GM19328 (cell line): ENCODE measurements at regions not wholly inside any gene's neighbourhood (a gene's known extent, or its start where the extent isn't known, plus 50 kb on each side); places are given as distances from the start of the nearest gene placed in this dataset.

Source experiments
- ATAC-seq: cut with Tn5 transposase; IDR thresholded peaks from one replicate; pipeline ENCODE4 v1.9.1; 2021; ENCODE audit warnings: mild to moderate bottlenecking, moderate library complexity; ENCODE audit not compliant: unreplicated experiment

DNA sequence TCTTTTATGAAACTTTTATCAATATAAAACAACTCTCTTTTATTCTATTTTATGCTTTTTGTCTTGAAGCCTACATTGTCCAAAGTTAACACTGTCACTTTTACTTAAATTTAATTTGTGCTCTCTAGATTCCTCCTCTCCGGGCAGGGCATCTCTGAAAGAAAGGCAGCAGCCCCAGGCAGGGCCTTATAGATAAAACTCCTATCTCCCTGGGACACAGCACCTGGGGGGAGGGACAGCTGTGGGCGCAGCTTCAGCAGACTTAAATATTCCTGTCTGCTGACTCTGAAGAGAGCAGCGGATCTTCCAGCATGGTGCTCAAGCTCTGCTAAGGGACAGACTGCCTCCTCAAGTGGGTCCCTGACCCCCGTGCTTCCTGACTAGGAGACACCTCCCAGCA, 447.7 kb upstream of the FANCL start:
- ATAC-seq, result no peak

DNA sequence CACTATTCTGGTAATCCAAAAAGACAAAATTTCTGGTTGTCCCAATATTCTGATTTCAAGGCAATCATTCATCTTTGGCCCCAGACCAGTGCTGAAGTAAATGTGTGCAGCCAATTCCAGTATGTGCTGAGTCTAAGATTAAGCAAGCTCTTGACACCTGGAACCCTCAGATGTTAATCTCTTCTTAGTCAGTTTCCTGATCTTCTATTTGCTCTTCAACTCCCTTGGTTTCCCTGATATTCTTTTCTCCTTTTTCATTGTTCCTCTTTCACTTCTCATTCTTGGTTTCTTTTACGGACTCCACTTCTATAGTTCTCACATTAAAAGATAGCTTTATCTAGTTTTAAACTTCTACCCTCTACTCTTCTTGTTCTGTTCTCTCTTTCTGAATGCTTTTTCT, 445.7 kb upstream of the FANCL start:
- ATAC-seq, result no peak

DNA sequence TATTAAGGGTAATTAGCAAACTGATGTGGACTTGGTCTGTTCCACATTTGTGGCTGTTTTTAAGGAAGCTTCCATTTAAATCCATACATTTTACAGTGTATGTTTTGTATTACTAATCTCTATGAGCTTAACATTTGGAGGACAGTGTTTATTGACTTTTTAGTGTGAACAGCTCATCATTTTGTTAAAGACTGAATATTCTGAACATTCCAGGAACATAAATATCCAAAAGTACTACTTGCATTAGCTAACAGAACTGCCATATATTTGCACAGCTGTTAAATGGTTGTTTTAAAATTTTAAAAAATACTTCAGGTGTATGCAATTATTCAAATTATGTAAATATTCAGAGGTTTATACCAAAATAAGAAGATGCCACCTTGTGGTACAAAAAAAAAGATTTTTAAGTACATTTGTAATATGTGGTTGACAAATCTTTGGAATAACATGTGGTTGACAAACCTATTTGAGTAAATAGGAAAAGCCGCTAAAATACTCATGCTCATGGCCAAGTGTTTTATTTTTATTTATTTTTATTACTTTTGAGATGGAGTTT, 439.7 kb upstream of the FANCL start:
- no peak for ATAC-seq

DNA sequence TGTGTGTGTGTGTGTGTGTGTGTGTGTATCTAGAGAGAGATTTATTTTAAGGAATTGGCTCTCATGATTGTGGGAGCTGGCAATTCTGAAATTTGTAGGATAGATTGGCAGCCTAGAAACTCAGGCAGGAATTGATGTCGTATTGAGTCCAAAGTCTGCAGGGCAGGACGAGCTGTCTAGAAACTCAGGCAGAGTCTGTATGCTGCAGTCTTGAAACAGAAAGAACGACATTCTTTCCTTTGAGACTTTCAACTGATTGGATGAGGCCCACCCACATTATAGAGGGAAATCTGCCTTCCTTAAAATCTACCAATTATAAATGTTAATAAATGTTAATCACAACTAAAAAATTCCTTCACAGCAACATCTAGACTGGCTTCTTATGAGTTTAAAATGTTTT, 436.6 kb upstream of the FANCL start:
- no peak for ATAC-seq

DNA sequence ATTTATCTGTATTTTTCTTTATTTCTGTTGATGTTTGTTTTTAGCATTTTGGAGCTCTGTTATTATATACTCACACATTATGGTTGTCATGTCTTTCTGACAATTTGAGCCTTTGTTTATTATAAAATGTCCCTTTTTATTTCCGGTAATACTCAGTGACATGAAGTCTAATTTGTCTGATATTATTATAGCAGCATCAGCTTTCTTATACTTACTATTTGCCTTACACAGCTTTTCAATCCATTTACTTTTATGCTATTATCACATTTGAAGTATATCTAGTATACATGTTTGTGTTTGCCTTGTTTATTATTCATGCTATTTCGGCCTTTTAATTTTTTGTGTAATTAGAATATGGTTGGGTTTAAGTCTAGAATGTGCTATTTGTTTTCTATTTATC, 430.6 kb upstream of the FANCL start:
- ATAC-seq, result no peak

DNA sequence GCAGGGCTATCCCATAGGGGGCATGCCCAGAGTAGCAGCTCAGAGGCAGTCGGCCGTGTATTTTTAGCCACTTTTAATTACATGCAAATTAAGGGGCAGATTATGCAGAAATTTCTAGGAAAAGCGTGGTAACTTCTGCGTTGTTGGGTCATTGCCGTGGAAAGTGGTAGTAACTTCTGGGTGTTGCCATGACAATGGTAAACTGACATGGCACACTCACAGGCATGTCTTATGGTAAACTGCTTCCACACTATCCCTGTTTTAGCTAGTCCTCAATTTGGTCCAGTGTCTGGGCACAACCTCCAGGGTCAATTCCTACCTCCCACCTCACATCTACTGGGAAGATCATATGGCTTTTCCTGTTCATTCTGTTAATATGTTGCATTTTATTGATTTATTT, 428.9 kb upstream of the FANCL start:
- ATAC-seq, result no peak

DNA sequence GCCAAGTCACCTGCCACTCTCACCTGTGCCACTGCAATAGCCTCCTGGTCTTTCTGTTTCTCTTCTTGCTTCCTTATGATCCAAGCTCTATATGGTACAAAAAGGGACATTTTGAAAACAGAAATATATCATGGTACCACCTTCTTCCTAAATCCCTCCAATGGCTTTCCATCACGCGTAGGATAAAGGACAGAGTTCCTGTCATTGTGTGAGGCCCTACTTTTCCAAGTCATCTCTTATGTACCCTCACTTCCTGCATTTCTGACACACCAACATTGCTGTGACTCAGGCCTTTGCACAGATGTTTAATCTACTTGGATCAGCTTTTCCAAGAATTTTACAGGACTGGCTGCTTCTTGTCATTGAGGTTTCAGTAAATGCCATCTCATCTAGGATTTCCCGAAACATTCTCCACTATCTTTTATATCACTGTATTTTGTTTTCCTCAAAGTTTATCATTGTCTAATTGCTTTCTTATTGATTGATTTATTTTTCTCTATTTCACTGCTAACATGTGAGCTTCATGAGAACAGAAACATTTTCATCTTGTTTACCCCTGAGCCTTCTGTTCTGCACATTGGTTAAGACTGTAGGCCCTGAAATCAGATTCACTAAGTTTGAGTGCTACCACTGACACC, 426.1 kb upstream of the FANCL start:
- no peak for ATAC-seq

DNA sequence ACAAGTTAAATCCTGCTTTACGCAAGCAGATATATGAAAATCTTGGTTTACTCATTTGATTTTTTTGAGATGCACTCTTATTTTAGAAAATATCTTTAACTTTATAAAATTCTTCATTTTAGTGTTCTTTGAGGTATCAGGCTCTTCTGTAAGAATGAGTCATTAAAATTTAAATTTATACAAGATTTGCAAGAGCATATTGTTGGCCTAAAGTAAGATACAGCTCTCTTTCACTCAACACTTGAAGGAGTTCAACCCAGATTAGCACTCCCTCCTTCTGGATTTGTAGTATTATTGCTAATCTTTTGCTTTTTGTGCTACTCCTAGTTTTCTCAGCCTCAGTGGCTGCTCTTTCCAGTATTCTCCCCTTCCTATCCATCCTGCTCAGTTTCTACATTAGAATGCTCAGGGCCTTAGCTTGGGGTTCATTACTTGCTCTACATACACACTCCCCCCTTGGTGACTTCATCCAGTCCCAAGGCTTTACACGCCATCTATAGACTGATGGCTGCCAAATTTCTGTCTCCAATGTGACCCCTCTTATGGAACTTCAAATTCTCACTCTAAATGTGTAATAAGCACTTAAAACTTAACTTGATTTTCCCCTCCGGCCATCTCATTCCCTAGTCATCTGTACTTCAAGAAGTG, 425.3 kb upstream of the FANCL start:
- ATAC-seq, result no peak

DNA sequence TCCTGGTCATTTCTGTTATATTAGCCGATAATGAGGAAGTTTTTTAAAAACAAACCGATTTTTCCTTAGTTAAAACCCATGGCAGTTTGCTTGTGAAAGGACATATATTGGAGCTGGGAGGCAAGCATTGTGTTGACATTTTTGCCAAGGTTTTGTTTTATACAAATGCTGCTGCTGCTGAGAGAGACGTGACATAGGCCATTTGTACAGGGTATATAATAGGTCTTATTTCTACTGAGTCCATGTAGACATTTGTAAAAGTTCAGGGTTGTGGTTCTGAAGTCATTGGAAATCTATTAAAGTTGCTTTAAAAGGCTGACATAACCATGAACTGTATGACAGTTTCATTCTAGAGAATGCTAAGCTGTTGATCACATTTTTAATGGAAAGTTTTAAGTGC, 424.0 kb upstream of the FANCL start:
- ATAC-seq, result no peak

DNA sequence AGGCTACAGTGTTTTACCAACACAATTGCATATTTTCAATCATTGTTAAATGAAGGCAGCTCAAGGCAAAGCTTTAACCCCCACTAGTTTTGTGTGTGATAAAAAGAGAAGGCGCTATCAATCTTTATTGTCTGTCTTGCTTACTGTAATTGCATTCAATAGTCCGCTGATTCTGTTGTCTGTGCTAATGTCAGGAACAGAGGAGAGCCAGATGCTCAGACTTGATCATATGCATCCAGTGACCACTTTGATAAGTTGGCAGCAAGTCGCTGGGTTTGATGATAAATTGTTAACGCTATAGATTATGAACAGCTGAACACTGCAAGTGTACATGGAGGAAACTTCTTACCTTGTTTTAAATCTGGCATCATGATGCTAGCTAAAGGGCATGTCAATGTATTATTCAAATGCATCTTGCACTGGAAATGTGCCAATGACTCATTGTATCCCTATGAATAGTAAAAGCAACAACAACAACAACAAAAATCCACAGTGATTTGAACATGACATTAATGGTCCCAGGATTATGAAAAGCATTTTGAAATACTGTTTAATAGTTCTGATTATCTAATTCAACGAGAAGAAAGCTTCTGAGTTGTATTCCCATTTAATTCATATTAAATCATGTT, 423.5 kb upstream of the FANCL start:
- ATAC-seq, result no peak

DNA sequence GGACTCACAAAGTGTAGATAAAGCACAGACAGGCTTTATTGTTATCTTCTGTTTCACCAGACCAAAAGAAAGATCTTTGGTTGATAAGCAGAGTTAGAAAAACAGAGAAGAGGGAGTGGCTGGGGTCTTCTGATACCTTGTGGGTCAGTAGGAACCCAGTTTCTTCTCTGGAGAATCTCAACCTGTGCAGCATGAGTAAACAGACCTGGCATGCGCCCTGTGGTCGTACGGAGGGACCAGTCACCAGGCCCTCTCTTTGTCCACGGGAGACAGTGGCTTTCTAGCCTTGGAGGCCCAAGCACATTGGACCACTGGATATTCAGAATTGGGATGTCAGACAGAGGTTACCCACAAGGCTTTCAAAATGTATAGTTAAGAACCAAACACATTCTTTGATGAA, 418.9 kb upstream of the FANCL start:
- ATAC-seq, result no peak

DNA sequence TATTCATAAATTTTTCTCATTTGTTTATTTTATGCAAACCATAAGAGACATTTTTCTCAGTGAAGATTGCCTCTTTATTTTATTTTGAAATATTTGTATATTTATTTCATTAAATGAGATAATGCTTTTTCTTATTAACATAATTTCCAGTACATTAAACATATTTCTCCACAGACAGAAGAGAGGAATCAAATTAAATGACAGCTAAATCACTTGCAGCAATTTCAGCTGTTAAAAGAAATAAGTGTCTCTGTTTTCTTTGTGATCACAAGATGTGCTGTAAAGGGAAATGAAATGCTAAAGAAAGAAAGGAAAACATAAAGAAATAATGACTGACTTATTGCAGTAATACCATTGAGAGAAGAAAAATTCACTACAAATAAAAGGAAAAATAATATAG, 414.0 kb upstream of the FANCL start:
- ATAC-seq, result no peak

DNA sequence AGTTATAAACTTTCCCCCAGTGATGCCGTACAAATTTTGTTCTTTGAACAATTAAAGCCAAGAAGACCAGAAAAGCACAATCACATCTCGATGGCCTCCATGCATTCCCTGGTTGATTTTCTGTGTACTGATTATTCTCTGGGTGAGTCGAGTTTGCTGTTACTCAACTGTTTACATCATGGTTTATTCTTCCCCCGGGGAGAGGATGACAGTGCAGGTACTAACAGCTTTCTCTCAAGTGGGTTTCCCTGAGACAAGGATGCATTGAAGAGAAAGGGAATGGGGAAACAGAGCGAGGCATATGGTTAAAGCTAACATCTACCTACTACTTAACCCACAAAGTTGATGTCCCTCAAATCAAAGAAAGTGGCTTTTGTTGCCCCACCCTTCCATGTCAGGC, 410.8 kb upstream of the FANCL start:
- ATAC-seq, result no peak

DNA sequence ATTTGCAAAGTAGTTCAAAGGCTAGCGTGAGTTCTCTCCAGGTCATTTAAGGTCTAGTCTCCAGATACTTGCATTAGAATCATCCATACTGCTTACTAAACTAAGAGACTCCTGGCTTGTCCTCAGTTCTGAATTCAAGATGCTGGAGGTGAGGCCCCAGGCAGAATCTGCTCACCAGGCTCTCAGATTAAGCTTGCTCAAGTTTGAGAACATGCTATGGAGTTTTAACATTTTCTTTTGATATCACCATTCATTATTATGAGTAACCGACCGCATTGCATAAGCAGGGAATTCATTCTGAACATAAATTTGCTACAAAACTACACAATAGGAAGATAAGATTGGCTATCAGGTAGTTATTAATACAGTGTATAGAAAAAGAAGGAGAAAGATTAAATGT, 409.7 kb upstream of the FANCL start:
- ATAC-seq, result no peak

DNA sequence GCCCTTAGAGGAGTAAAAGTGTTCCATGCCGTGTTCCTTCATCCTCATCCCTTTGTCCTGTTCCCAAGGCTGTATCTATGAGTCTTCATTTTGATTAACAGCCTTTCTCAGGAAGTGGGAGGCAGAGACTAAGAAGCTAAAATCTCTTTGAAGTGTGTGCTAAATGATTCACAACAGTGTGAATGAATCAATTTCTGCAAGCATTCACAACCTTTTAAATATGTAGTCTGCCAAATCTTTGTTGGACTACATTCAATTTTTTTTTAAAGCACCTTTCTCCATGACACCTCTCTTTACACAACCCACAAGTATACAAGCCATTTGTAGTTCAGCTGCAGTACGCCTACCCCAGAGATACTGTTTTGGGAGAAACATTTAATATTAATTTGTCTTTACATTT, 408.6 kb upstream of the FANCL start:
- ATAC-seq, result no peak

DNA sequence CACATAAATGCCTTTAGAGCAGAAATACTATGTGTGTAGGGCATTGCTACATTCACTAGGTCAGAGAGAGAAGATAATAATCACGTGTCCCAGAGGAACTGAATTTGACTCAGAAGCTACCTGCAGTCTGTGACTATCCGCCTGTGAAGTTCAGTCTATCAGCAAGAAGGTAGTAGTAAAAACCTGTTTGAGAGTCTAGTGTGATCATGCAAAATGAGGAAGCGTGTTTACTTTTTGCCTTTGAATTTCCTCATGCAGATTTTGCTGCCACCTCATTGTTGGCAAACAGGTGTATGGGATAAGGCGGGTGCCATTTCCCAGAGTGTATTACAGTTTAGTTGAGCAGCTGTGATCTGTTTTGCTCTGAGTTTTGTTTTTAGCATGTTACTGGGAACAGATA, 403.9 kb upstream of the FANCL start:
- no peak for ATAC-seq

DNA sequence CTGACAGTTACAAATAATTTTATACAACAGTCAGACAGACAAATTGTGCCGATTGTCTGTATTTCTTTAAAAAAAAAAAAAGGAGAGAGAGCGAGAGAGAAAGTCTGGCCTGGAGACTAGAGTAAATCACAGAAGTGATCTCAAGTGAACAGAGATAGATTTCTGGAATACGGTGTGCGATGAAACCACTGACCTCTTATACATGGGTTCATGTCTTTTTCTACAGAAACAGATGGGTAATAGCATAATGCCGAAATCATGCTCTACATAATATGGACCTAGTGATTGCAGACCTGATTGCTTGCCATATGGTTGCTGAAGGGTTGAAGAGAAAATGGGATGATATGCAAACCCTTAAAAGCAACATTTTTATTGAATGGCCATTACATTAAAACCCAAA, 403.3 kb upstream of the FANCL start:
- no peak for ATAC-seq

DNA sequence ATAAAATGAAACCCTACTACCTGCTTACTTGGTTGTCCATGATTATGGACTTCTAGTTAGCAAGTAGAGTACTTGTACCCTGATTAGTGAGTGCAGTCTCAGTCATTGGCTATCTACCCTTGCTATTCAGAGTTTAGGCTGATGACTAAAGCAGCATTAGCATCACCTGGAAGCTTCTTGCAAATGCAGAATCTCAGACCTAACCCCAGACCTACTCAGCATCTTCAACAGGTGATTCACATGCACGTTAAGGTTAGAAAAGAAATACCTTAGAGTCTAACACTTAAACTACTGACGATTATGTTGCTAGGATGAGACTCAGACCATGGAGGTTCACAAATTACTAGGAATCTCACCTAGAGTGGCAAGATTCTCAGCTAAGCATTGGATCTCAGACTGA, 399.9 kb upstream of the FANCL start:
- ATAC-seq, result no peak

DNA sequence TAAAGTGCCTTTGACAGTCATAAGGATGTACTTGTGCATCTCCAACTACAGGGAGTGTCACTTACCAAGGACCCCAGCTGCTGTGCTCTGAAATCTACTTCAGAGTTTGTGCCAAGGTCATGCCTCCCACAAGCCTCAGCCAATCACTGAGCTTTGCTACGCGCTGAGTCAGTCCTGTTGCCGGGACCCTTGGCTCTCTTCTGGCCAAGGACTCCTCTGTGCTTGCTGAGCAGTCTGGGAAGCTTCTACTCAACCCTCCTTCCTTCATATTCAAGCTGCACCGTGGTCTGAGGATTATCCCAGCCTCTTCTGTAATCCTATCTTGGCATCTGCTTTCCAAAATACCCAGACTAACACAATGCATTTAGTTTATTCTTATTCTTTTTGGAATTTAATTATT, 398.9 kb upstream of the FANCL start:
- ATAC-seq, result no peak

DNA sequence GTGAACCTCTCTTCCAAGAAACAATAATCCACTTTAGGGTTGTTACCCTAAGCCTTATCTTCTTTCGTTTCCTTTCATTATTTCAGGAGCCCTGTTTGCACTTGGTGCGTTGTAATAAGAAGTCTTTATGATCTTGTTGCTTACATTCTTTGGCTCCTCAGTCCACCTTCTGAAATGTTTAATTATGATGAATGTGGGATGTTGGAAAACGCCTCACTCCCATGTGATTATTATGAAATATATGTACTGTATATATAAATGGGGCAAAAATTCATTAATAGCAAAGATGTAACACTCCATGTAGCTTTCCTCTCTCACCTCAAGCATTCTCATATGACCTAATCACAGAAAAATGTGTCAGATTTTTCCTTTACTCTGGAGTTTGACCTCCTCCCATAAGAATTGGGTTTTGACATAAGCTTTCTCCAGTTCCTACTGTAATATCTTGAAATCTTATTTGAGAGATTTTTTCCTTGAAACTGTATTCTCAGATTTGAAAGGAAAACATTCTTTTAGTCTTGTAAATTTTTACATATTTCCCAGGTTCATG, 397.2 kb upstream of the FANCL start:
- no peak for ATAC-seq

DNA sequence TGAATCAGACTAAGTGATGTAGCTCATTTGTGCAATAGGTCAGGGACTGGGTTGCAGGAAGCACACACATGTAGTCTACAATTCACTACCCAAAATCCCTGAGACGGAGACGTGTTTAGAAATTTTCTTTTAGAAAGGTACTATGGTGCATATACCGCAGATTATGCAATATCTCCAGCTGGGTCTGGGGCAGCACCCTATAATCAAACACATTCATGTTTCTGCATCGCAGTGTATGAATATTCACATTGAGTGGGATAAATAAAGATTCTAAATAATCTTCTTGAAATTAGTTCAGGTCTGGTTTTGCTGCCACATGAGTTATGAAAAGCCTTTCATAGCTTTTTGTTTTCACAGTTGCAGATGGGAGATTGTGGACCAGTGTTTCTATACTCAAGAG, 395.7 kb upstream of the FANCL start:
- ATAC-seq, result no peak

DNA sequence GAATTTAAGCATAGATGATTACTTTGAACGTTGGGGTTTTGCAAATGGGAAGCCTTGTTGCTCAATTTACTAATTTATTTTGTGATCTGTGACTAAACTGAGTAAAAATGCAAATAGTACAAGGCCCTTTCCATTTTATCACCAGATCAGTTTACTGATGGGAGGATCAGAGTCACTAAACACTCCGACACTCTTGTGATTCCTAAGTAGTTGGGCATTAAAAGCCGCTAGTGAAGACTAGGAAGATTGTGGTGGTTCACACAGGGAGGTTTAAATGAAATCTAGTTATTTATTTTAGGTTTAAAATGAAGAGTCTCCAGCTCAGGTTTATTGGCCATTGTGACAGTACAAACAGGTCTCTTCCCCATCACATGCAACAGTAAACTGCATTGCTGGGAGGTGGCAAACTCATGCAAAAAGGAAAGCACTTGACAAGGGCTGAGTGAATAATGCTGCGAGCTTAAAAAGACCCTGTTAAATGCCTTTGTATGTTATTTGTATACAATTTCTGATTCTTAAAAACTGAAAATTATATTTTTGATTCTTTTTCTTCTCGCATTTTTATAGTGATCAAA, 394.8 kb upstream of the FANCL start:
- no peak for ATAC-seq
